Fibroblast of lung (primary cell): ENCODE measurements at regions not wholly inside any gene's neighbourhood (a gene's known extent, or its start where the extent isn't known, plus 50 kb on each side); places are given as distances from the start of the nearest gene placed in this dataset.

ENCODE experiments used
- EZH2 ChIP-seq: IDR thresholded peaks from 2 replicates; pipeline ENCODE4 v1.5.1; 2012; ENCODE audit warnings: low read length, control low read depth, mild to moderate bottlenecking; ENCODE audit errors: missing control alignments
- TF ChIP-seq, protein P1 (sequence below), 2 donors: IDR thresholded peaks in 1 of 2; conservative IDR thresholded peaks in 1 of 2; 1 replicate in 1 of 2; 2 replicates in 1 of 2; pipeline ENCODE4 v1.5.1; 2011 to 2012; ENCODE audit warnings: low read length in 2 of 2, control low read depth in 1 of 2, inconsistent platforms in 1 of 2, low read depth in 1 of 2, mild to moderate bottlenecking in 1 of 2

DNA sequence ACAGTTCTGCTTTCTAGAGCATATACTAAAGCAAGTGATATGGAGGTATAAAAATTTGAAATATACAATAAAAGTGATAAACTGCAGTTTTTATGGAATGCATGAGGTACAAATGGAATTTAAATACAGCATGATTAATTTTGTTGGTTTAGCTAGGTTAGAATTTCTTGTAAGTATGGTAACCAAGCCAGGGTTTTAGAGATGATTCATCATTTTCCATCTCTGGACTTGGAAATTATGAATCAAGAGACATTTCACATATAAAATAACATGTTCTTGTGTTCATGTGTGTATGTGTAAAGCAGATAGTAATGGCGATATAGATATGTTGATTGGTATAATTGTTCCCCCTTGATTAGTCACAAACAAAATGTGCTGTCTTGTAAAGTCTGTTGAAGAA lies 1219.8 kb downstream of the CDH8 start:
- TF ChIP-seq, protein P1, sequence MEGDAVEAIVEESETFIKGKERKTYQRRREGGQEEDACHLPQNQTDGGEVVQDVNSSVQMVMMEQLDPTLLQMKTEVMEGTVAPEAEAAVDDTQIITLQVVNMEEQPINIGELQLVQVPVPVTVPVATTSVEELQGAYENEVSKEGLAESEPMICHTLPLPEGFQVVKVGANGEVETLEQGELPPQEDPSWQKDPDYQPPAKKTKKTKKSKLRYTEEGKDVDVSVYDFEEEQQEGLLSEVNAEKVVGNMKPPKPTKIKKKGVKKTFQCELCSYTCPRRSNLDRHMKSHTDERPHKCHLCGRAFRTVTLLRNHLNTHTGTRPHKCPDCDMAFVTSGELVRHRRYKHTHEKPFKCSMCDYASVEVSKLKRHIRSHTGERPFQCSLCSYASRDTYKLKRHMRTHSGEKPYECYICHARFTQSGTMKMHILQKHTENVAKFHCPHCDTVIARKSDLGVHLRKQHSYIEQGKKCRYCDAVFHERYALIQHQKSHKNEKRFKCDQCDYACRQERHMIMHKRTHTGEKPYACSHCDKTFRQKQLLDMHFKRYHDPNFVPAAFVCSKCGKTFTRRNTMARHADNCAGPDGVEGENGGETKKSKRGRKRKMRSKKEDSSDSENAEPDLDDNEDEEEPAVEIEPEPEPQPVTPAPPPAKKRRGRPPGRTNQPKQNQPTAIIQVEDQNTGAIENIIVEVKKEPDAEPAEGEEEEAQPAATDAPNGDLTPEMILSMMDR (conservative IDR thresholded peaks at IDR 0.05 in 1 of 2, IDR thresholded peaks at IDR 0.05 in 1 of 2; ENCODE audit: low read depth in 1 of 2, low read length in 2 of 2), result no peak
- TF ChIP-seq EZH2, result no peak
